ENCODE measurements at regions not wholly inside any gene's neighbourhood (a gene's known extent, or its start where the extent isn't known, plus 50 kb on each side); places are given as distances from the start of the nearest gene placed in this dataset.
"Not testable (repeated sequence)": the region's sequence is repeated elsewhere in the genome, so short reads cannot be mapped to it uniquely, and the experiment has no call there.

DNA sequence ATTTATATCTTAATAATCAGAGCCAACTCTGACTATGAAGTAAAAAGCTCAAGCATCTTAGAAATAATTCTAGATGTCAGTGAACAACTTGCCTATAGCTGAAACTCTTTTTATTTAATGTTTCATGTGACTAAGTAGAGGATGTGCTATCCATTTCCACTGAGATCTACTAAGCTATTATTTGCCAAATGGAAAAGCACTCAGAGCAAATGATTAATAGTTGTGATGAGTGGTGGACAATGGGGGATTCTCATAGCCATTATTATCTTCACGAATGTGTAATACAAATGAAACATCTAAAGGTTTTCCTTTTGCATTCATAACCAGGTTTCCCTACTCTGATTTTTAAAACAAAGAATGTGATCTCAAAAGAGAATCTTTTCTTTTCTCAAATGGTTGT is 126.6 kb upstream of the GNAI1 start:
- Histone ChIP-seq H3K9me3 (no peaks in the 10 kb centered on the region), H3K36me3 (no peaks in the 10 kb centered on the region), H3K27me3 (peaks cover 0 to 2% (median 0%) of the 10 kb centered on the region in 4 donors), H3K4me1 (no peaks in the 10 kb centered on the region), H3K27ac (no peak overlapping the region), H3K4me3 (no peak overlapping the region)
- WGBS, 2 donors: 29 to 37% methylated on average over 1 of the region's 1 CpG
- ATAC-seq (no peak), FAIRE-seq (no peak), DNase-seq (no peak)
- intact Hi-C loops (cut with DNase I): no loop called here
- TF ChIP-seq, protein P1, sequence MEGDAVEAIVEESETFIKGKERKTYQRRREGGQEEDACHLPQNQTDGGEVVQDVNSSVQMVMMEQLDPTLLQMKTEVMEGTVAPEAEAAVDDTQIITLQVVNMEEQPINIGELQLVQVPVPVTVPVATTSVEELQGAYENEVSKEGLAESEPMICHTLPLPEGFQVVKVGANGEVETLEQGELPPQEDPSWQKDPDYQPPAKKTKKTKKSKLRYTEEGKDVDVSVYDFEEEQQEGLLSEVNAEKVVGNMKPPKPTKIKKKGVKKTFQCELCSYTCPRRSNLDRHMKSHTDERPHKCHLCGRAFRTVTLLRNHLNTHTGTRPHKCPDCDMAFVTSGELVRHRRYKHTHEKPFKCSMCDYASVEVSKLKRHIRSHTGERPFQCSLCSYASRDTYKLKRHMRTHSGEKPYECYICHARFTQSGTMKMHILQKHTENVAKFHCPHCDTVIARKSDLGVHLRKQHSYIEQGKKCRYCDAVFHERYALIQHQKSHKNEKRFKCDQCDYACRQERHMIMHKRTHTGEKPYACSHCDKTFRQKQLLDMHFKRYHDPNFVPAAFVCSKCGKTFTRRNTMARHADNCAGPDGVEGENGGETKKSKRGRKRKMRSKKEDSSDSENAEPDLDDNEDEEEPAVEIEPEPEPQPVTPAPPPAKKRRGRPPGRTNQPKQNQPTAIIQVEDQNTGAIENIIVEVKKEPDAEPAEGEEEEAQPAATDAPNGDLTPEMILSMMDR (IDR thresholded peaks at IDR 0.05): no peak

GRCh38 chr7:80002865-80003264 is 131.8 kb upstream of the GNAI1 start:
- no peak for DNase-seq
- Histone ChIP-seq H3K27me3 (no peaks in the 10 kb centered on the region), H3K27ac (no peak overlapping the region), H3K4me1 (no peaks in the 10 kb centered on the region), H3K9me3 (no peaks in the 10 kb centered on the region), H3K36me3 (no peaks in the 10 kb centered on the region), H3K4me3 (no peak overlapping the region)
- TF ChIP-seq, protein P1 (IDR thresholded peaks at IDR 0.05): no peak
- 8 to 13% methylated on average over 2 of the region's 2 CpGs for WGBS, 2 donors
- intact Hi-C loops (cut with DNase I): no loop called here
- no peak for FAIRE-seq
- ATAC-seq: no peak

DNA sequence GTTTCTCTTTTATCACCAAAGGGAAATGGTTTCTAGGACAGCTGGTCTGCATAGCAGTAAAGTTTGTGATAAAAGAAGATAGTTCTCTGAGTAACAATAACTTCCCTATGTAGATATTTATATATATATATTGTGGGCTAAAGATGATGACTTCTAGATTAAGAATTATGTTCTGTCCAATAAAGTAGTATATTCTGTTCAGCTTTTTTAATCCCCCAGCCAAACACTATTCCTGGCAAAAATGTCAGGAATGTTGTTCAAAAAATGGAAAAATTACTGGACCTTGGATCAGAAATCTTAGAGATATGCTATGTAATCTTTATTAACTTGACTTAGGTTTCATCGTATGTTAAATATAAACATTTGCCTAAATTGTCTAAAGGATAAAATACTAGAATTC is 136.3 kb upstream of the GNAI1 start:
- TF ChIP-seq, protein P1 (IDR thresholded peaks at IDR 0.05): no peak

GRCh38 chr7:79997345-79997744 is 137.3 kb upstream of the GNAI1 start:
- DNase-seq: no peak
- intact Hi-C loops (cut with DNase I): no loop called here
- TF ChIP-seq, protein P1 (IDR thresholded peaks at IDR 0.05): no peak
- no peaks in the 10 kb centered on the region for H3K4me1 ChIP-seq
- H3K27ac ChIP-seq: no peak overlapping the region
- FAIRE-seq: no peak
- no peak for ATAC-seq
- H3K4me3 ChIP-seq: no peak overlapping the region
- no peaks in the 10 kb centered on the region for H3K36me3 ChIP-seq
- no peaks in the 10 kb centered on the region for H3K27me3 ChIP-seq
- no peaks in the 10 kb centered on the region for H3K9me3 ChIP-seq
- WGBS, 2 donors: 44 to 64% methylated on average over 1 of the region's 1 CpG

More for the DNA sequence above, 136.3 kb upstream of the GNAI1 start:
- Histone ChIP-seq H3K4me1 (no peaks in the 10 kb centered on the region), H3K27ac (no peak overlapping the region), H3K4me3 (no peak overlapping the region), H3K9me3 (no peaks in the 10 kb centered on the region), H3K27me3 (no peaks in the 10 kb centered on the region), H3K36me3 (no peaks in the 10 kb centered on the region)
- 32 to 33% methylated on average over 1 of the region's 1 CpG for WGBS, 2 donors
- FAIRE-seq (no peak), DNase-seq (no peak), ATAC-seq (no peak)
- intact Hi-C loops (cut with DNase I): no loop called here

- WGBS, 2 donors: 82 to 83% methylated on average over 3 of the region's 3 CpGs
- DNase-seq; H3K4me1 ChIP-seq; H3K9me3 ChIP-seq; H3K36me3 ChIP-seq; FAIRE-seq; H3K27ac ChIP-seq; H3K27me3 ChIP-seq; intact Hi-C loops (cut with DNase I); ATAC-seq; H3K4me3 ChIP-seq: not testable (repeated sequence)
Observed at GRCh38 chr7:79995741-79996140, 138.9 kb upstream of the GNAI1 start.

GRCh38 chr7:79988653-79989052 is 146.0 kb upstream of the GNAI1 start:
- WGBS, 2 donors: 88 to 93% methylated on average over 1 of the region's 1 CpG
- H3K4me3 ChIP-seq: no peak overlapping the region
- TF ChIP-seq, protein P1 (IDR thresholded peaks at IDR 0.05): no peak
- H3K27ac ChIP-seq: no peak overlapping the region
- ATAC-seq (no peak), FAIRE-seq (no peak), DNase-seq (no peak)
- no peaks in the 10 kb centered on the region for H3K36me3 ChIP-seq
- H3K9me3 ChIP-seq: no peaks in the 10 kb centered on the region
- intact Hi-C loops (cut with DNase I): no loop called here
- H3K27me3 ChIP-seq: no peaks in the 10 kb centered on the region
- H3K4me1 ChIP-seq: no peaks in the 10 kb centered on the region

All from pancreas (tissue), 10 donors.